ENCODE measurements at regions not wholly inside any gene's neighbourhood (a gene's known extent, or its start where the extent isn't known, plus 50 kb on each side); places are given as distances from the start of the nearest gene placed in this dataset.

DNA sequence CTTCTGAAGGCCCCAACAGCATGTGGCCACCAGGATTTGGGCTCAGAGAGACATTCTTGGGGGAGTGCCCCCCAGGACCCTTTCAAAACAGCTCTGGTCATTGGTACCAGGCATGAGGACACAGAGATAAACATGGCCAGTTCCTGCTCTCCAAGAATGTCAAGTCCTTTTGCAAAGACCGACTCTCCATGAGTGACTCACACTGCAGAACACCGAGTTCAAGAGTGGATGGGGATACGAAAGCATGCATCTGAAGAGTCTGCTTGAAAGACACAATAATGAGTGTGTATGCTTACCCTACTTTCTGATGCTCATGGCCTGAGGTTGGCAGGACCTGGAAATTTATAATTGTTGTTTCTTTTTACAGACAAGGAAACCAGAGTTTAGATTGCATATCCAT lies 450.6 kb downstream of the TSN start:
- TF ChIP-seq CTCF (IDR thresholded peaks at IDR 0.05; ENCODE audit: insufficient read depth, low read depth, low read length): no peak
- no peak for TF ChIP-seq EZH2 (IDR thresholded peaks at IDR 0.05; ENCODE audit: insufficient read depth, low read length)
